Inflammatory macrophage treated with lipopolysaccharide for 1 hour (primary cell): ENCODE measurements at regions not wholly inside any gene's neighbourhood (a gene's known extent, or its start where the extent isn't known, plus 50 kb on each side); places are given as distances from the start of the nearest gene placed in this dataset.

Source experiments
- DNase-seq, 2 donors: peaks; one replicate each; pipeline ENCODE4 v3.0.0-alpha.2; 2020 to 2022

GRCh38 chr4:38189445-38189844 is 229.2 kb downstream of the PTTG2 start:
- DNase-seq: peak in 1 of 2 donors; percentile 70

- DNase-seq: no peak
These were observed 230.6 kb downstream of the PTTG2 start for GRCh38 chr4:38190717-38191178.

DNA sequence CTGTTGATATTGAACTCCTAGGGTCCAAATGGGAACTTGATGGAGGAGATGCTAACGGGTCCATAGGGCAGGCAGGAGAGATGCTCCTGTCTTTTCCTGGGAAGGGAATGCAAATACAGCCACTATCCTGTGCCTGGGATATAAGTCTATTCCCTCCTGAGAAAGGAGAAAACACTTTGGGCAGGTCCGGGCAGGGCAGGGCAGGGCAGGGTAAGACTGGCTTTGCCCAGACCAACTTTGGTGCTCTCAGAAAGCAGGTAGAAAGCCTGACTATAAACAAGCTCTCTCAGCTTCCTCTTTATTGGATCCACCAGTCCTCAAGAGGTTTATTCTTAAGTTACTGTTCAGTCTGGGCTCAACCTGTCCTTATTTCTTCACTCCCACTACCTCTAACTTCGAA is 232.3 kb downstream of the PTTG2 start:
- DNase-seq: no peak

GRCh38 chr4:38193236-38193863 is 233.2 kb downstream of the PTTG2 start:
- peak; percentile 75 to 82 for DNase-seq

GRCh38 chr4:38194047-38194602 is 233.9 kb downstream of the PTTG2 start:
- DNase-seq: no peak

- DNase-seq: no peak
These were observed 235.3 kb downstream of the PTTG2 start for GRCh38 chr4:38195486-38195885.

- DNase-seq: no peak
These were observed 235.7 kb downstream of the PTTG2 start for GRCh38 chr4:38195911-38196310.

DNA sequence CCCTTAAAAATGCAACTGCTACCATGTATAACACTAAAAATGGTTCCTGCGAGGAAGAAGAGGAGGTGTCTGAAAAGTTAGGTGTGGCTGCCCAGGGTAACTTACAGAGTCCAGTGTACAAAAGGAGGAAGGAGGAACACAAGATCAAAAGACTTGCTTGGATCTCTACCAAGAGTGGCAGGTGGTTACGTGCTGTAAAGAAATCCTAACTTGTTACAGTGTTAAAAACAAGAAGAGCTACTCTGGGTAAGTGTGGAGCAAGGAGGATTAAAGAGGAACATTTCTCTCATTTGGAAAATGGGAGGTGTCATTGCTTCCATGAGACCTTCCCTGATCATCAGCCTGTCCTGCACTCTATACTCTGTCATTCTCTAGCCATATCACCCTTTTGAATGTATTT is 242.0 kb downstream of the PTTG2 start:
- no peak for DNase-seq

DNA sequence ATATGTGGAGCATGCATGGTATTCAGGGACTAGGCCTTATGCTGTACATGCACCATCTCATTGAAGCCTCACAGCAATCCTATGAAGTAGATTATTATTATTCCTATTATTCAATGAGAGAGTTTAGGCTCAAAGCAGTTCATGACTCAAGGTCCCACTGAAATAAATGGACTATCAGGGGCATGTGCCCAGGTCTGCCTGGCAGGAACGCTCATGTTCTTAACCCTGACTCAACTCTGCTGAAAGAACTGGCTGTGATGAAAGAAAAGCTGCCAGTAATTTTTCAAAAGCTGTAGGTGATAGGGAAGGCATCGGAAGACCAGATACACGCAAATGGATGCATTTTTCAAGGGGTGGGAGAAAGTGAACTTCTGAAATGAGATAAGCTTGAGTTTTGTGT is 243.4 kb downstream of the PTTG2 start:
- no peak for DNase-seq

DNA sequence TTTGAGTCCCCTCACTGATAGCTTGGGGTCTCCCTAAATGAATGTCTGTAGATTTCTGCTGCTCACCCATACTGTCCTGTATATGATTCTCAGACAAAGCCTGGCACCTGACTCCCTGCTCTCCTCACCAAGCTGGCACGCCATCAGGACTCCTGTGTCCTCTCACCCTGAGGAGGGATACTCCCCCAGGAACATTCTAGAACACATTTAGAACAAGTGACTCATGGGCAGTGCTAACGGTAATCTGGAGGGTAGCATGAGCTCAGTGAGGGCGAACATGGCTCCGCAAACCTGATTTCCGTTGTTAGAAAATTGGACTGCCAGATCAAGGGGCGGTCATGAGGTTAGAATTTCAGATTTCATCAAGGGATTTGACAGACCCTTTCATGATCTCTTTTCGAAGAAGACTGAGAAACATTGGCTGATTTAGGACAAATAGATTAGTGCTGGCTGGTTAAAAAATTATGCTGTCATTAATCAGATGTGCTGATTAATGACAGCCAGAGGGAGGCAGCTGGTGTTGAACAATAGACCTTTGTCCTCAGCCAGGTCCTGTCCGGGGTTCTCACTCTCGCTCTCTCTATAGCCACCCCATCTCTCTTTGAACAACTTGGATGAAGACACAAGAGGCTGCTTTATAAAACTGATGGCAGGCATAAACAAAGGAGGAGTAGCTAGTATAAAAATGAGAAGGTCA is 244.3 kb downstream of the PTTG2 start:
- DNase-seq: no peak

GRCh38 chr4:38205261-38205660 is 245.1 kb downstream of the PTTG2 start:
- no peak for DNase-seq

GRCh38 chr4:38207110-38207457 is 246.9 kb downstream of the PTTG2 start:
- DNase-seq: no peak

- no peak for DNase-seq
These were observed 249.5 kb downstream of the PTTG2 start for GRCh38 chr4:38209654-38210053.

GRCh38 chr4:38210396-38211114 is 250.4 kb downstream of the PTTG2 start:
- DNase-seq: no peak

- DNase-seq: no peak
These were observed 251.7 kb downstream of the PTTG2 start for GRCh38 chr4:38211885-38212284.

GRCh38 chr4:38213083-38213805 is 253.0 kb downstream of the PTTG2 start:
- peak; percentile 88 to 93 for DNase-seq

GRCh38 chr4:38222892-38223291 is 262.7 kb downstream of the PTTG2 start:
- no peak for DNase-seq

GRCh38 chr4:38223306-38223705 is 263.1 kb downstream of the PTTG2 start:
- DNase-seq: no peak

DNA sequence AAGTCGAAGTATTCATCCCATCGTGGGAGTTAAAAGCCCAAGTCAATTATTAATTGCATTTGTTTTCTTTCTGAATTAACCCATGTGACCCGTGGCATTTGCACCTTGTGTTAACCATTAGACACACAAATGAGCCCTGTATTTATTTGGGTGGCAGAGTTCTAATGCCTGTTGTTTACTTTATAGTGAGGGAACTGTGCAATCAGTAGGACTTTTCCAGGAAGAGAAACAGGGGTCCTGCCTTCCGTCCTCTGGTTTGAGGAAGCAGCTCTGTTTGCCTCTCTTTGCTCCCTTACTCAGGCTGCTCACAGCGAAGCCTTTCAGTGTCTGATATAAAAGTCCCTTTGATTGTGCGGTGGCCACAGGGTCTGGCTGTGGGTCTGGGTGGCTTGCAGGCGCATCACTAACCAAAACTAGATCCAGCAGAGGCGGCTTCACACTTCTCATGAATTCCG is 263.6 kb downstream of the PTTG2 start:
- no peak for DNase-seq

DNA sequence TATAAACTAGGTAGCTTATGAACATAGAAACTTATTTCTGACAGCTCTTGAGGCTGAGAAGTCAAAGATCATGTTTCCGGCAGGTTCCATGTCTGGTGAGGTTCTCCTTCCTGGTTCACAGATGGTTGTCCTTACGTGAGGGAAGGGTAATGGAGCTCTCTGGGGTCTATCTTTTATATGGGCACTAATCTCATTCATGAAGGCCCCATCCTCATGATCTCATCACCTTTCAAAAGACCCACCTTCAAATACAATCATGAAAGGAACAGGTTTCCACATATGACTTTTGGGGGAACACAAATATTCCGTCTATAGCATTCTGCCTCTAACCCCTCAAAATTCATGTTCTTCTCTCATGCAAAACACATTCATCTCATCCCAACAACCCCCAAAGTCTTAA is 264.7 kb downstream of the PTTG2 start:
- DNase-seq: no peak

DNA sequence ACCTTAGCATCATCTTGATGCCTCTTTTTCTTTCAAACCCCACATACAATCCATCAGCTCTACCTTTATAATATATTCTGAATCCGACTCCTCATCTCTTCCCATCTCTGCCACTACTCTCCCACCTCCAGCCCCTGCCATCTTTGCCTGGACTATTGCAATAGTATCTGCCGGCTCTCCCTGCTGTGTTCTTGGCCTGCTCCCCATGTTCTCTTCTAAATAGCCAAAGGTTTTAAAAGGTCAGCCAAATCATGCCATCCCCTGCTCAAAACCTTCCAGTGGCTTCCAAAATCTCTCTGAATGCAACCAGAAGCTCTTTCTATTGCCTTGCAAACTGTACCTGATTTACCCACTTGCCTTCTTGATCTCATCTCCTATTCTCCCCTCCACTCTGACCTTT is 266.0 kb downstream of the PTTG2 start:
- DNase-seq: no peak

GRCh38 chr4:38230121-38230801 is 270.1 kb downstream of the PTTG2 start:
- no peak for DNase-seq
